HEK293 (cell line): ENCODE measurements at regions not wholly inside any gene's neighbourhood (a gene's known extent, or its start where the extent isn't known, plus 50 kb on each side); places are given as distances from the start of the nearest gene placed in this dataset.

Experiments used
- CTCF ChIA-PET: fragments of 350-600 bp; formaldehyde crosslinking; extraction: SDS; loops from one replicate; lab custom pipeline; 2021; ENCODE audit warnings: antibody characterized with exemption; lab: Yijun Ruan, JAX
- POLR2A ChIA-PET: fragments of 300-600 bp; formaldehyde crosslinking; extraction: SDS; loops from one replicate; lab custom pipeline; 2020; ENCODE audit warnings: antibody characterized with exemption, inconsistent platforms; lab: Yijun Ruan, JAX
- H3K27ac ChIP-seq: fragments of 200-500 bp; sonication (Bioruptor generic); 2 replicates; pipeline ENCODE4 v1.5.1; 2014; ENCODE audit warnings: low read depth, low read length, control low read depth, inconsistent platforms; ENCODE audit errors: extremely low read depth
- H3K36me3 ChIP-seq, 2 experiments: fragments of 200-500 bp in 1 of 2; sonication (Bioruptor generic) in 1 of 2; 1 replicate in 1 of 2; 2 replicates in 1 of 2; pipeline ENCODE4 v1.5.1; 2014 to 2017; ENCODE audit warnings: inconsistent platforms in 2 of 2, low read length in 2 of 2; ENCODE audit not compliant: control insufficient read depth in 2 of 2, insufficient read depth in 1 of 2
- H3K4me1 ChIP-seq: fragments of 200-500 bp; sonication (Bioruptor generic); 2 replicates; pipeline ENCODE4 v1.5.1; 2014; ENCODE audit warnings: mild to moderate bottlenecking, low read length, inconsistent platforms; ENCODE audit not compliant: control insufficient read depth, insufficient read depth
- H3K4me3 ChIP-seq: 2 replicates; pipeline ENCODE4 v1.5.1; 2011; ENCODE audit warnings: low read depth, mild to moderate bottlenecking, control low read depth, low read length, moderate library complexity
- H3K9me3 ChIP-seq: fragments of 200-500 bp; sonication (Bioruptor generic); 2 replicates; pipeline ENCODE4 v1.5.1; 2014; ENCODE audit warnings: low read depth, low read length, inconsistent platforms; ENCODE audit not compliant: control insufficient read depth, insufficient read depth
- HIC1 ChIP-seq: fragments of 450-650 bp; formaldehyde crosslinking; IDR thresholded peaks from 2 replicates; pipeline ENCODE4 v1.5.1; 2016; ENCODE audit warnings: missing biosample characterization, missing genetic modification characterization
- KLF1 ChIP-seq: fragments of 450-650 bp; formaldehyde crosslinking; IDR thresholded peaks from 2 replicates; pipeline ENCODE4 v1.5.1; 2016; ENCODE audit warnings: missing biosample characterization, missing genetic modification characterization
- PATZ1 ChIP-seq: fragments of 450-650 bp; formaldehyde crosslinking; IDR thresholded peaks from 2 replicates; pipeline ENCODE4 v1.5.1; 2016; ENCODE audit warnings: missing biosample characterization, missing genetic modification characterization
- SETDB1 ChIP-seq: IDR thresholded peaks from one replicate; pipeline ENCODE4 v1.6.1; 2017; ENCODE audit warnings: mild to moderate bottlenecking, low read length, moderate library complexity, mixed read lengths; ENCODE audit not compliant: insufficient read length
- ZBTB17 ChIP-seq: fragments of 450-650 bp; formaldehyde crosslinking; IDR thresholded peaks from 2 replicates; pipeline ENCODE4 v1.5.1; 2016; ENCODE audit warnings: missing biosample characterization, missing genetic modification characterization
- ZNF138 ChIP-seq: fragments of 450-650 bp; formaldehyde crosslinking; IDR thresholded peaks from 2 replicates; pipeline ENCODE4 v1.5.1; 2016; ENCODE audit warnings: missing biosample characterization, missing genetic modification characterization, borderline replicate concordance
- ZNF148 ChIP-seq: fragments of 450-650 bp; formaldehyde crosslinking; IDR thresholded peaks from 2 replicates; pipeline ENCODE4 v1.5.0; 2017; ENCODE audit warnings: missing biosample characterization, missing genetic modification characterization, borderline replicate concordance
- ZNF202 ChIP-seq: fragments of 450-650 bp; formaldehyde crosslinking; IDR thresholded peaks from 2 replicates; pipeline ENCODE4 v1.5.1; 2016; ENCODE audit warnings: missing biosample characterization, missing genetic modification characterization, borderline replicate concordance
- ZNF248 ChIP-seq: fragments of 450-650 bp; formaldehyde crosslinking; IDR thresholded peaks from 2 replicates; pipeline ENCODE4 v1.5.1; 2017; ENCODE audit warnings: missing biosample characterization, missing genetic modification characterization
- ZNF324 ChIP-seq: fragments of 450-650 bp; formaldehyde crosslinking; IDR thresholded peaks from 2 replicates; pipeline ENCODE4 v1.5.1; 2016; ENCODE audit warnings: missing biosample characterization, missing genetic modification characterization
- ZNF48 ChIP-seq: fragments of 450-650 bp; formaldehyde crosslinking; IDR thresholded peaks from 2 replicates; pipeline ENCODE4 v1.5.1; 2016; ENCODE audit warnings: missing biosample characterization, missing genetic modification characterization
- ZNF529 ChIP-seq: fragments of 450-650 bp; formaldehyde crosslinking; IDR thresholded peaks from 2 replicates; pipeline ENCODE4 v1.5.1; 2017; ENCODE audit warnings: missing genetic modification characterization, missing biosample characterization; ENCODE audit not compliant: insufficient replicate concordance
- ZNF549 ChIP-seq: fragments of 450-650 bp; IDR thresholded peaks from 2 replicates; pipeline ENCODE4 v1.5.1; 2018; ENCODE audit warnings: missing biosample characterization, missing genetic modification characterization, mild to moderate bottlenecking, inconsistent platforms, moderate library complexity
- ZNF560 ChIP-seq: fragments of 450-650 bp; formaldehyde crosslinking; IDR thresholded peaks from 2 replicates; pipeline ENCODE4 v1.5.1; 2017; ENCODE audit warnings: missing biosample characterization, missing genetic modification characterization, borderline replicate concordance
- ZNF623 ChIP-seq: fragments of 450-650 bp; formaldehyde crosslinking; IDR thresholded peaks from 2 replicates; pipeline ENCODE4 v1.5.1; 2016; ENCODE audit warnings: missing biosample characterization, missing genetic modification characterization
- ZNF677 ChIP-seq: fragments of 450-650 bp; IDR thresholded peaks from 2 replicates; pipeline ENCODE4 v1.5.0; 2018; ENCODE audit warnings: missing biosample characterization, mild to moderate bottlenecking, missing genetic modification characterization, moderate library complexity
- ZNF837 ChIP-seq: fragments of 450-650 bp; formaldehyde crosslinking; IDR thresholded peaks from 2 replicates; pipeline ENCODE4 v1.5.1; 2016; ENCODE audit warnings: missing biosample characterization, missing genetic modification characterization
- TF ChIP-seq, protein P1 (sequence below): fragments of 450-650 bp; formaldehyde crosslinking; IDR thresholded peaks from 2 replicates; pipeline ENCODE4 v1.5.1; 2017; ENCODE audit warnings: missing biosample characterization, missing genetic modification characterization

- TF ChIP-seq ZNF48 (tag by site-specific recombination) (no peak), KLF1 (tag by site-specific recombination) (peak; percentile 25; the same call in 1 of the 2 replicates)
Observed at GRCh38 chr5:33184367-33184766, 256.4 kb upstream of the TARS1 start (continued).

GRCh38 chr5:33188089-33188488 lies 252.7 kb upstream of the TARS1 start:
- TF ChIP-seq ZNF549 (tag by site-specific recombination) (0 out of 2 replicates have a peak, but pooled peaks have one; percentile 11), ZNF148 (tag by site-specific recombination) (no peak), ZNF677 (tag by site-specific recombination) (0 out of 2 replicates have a peak, but pooled peaks have one; percentile 26), SETDB1 (peak; percentile 92), ZNF138 (tag by site-specific recombination) (no peak), ZNF560 (tag by site-specific recombination) (no peak)
- TF ChIP-seq, all 188 proteins: peak for 3
- CTCF ChIA-PET = interaction anchor here (0.7 kb wide), 1 partner anchor 17 kb away, joined by 4 read pairs; no protein-coding TSS in a partner anchor
- peaks cover 11% of the 10 kb centered on the region for H3K4me1 ChIP-seq

DNA sequence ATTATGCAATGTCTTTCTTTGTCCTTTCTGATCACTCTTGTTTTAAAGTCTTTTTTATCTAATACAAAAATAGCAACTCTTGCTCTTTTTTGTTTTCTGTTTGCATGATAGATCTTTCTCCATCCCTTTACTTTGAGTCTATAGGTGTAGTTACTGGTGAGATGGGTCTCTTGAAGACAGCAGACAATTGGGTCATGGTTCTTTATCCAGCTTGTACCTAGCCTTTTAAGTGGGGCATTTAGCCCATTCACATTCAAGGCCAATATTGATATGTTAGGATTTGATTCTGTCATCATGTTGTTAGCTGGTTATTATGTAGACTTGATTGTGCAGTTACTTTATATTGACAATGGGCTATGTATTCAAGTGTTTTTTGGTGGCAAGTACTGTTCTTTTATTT lies 245.9 kb upstream of the TARS1 start:
- Histone ChIP-seq H3K36me3 (no peaks in the 10 kb centered on the region), H3K9me3 (peaks cover 3% of the 10 kb centered on the region; the same call in 1 of the 2 replicates), H3K4me1 (no peaks in the 10 kb centered on the region), H3K27ac (no peak overlapping the region), H3K4me3 (no peak overlapping the region)
- POLR2A ChIA-PET = no interaction called here
- TF ChIP-seq ZNF529 (peak; percentile 86), ZNF623 (no peak), SETDB1 (peak; percentile 89)
- CTCF ChIA-PET = no interaction called here

More at GRCh38 chr5:33188089-33188488, 252.7 kb upstream of the TARS1 start:
- Histone ChIP-seq H3K9me3 (no peaks in the 10 kb centered on the region; the same call in 1 of the 2 replicates), H3K36me3 (no peaks in the 10 kb centered on the region), H3K4me3 (no peak overlapping the region), H3K27ac (no peak overlapping the region)
- POLR2A ChIA-PET = no interaction called here

DNA sequence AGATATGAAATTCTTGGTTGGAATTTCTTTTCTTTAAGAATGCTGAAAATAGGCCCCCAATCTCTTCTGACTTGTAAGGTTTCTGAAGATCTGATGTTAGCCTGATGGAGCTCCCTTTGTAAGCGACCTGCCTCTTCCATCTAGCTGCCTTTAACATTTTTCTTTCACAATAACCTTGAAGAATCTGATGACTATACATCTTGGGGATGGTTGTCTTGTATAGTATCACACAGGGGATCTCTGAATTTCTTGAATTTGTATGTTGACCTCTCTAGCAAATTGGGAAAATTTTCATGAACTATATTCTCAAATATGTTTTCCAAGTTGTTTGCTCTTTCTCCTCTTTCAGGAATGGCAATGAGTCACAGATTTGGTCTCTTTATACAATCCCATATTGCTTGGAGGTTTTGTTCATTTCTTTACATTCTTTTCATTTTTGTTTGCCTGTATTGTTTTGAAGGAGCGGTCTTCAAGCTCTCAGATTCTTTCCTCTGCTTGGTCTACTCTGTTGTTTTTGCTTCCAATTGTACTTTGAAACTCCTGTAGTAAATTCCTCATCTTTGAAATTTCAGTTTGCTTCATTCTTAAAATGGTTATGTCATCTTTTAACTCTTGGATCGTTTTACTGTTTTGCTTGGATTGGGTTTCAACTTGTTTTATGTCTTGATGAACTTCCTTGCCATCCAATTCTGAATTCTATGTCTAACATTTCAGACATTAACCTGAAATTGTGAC lies 245.2 kb upstream of the TARS1 start:
- Histone ChIP-seq H3K4me1 (no peaks in the 10 kb centered on the region), H3K36me3 (no peaks in the 10 kb centered on the region), H3K4me3 (no peak overlapping the region), H3K9me3 (peaks cover 3% of the 10 kb centered on the region; the same call in 1 of the 2 replicates), H3K27ac (no peak overlapping the region)
- CTCF ChIA-PET = interaction anchor here (0.6 to 0.7 kb wide), 2 partner anchors 106 to 228 kb away, joined by 3 to 4 read pairs; no protein-coding TSS in a partner anchor
- POLR2A ChIA-PET = no interaction called here
- TF ChIP-seq ZBTB17 (tag by site-specific recombination) = no peak
- no peak for TF ChIP-seq ZNF248 (tag by site-specific recombination)
- no peak for TF ChIP-seq ZNF202
- TF ChIP-seq ZNF324 = no peak
- no peak for TF ChIP-seq HIC1 (tag by site-specific recombination)
- no peak for TF ChIP-seq PATZ1 (tag by site-specific recombination)
- no peak for TF ChIP-seq ZNF837 (tag by site-specific recombination)
- TF ChIP-seq, protein P1, sequence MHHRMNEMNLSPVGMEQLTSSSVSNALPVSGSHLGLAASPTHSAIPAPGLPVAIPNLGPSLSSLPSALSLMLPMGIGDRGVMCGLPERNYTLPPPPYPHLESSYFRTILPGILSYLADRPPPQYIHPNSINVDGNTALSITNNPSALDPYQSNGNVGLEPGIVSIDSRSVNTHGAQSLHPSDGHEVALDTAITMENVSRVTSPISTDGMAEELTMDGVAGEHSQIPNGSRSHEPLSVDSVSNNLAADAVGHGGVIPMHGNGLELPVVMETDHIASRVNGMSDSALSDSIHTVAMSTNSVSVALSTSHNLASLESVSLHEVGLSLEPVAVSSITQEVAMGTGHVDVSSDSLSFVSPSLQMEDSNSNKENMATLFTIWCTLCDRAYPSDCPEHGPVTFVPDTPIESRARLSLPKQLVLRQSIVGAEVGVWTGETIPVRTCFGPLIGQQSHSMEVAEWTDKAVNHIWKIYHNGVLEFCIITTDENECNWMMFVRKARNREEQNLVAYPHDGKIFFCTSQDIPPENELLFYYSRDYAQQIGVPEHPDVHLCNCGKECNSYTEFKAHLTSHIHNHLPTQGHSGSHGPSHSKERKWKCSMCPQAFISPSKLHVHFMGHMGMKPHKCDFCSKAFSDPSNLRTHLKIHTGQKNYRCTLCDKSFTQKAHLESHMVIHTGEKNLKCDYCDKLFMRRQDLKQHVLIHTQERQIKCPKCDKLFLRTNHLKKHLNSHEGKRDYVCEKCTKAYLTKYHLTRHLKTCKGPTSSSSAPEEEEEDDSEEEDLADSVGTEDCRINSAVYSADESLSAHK (tag by site-specific recombination) = no peak
